Activated naive CD8-positive, alpha-beta T cell treated with anti-CD3 and anti-CD28 coated beads, Interleukin-2, amount 50 U/mL, for 16 hours (primary cell): ENCODE measurements at regions not wholly inside any gene's neighbourhood (a gene's known extent, or its start where the extent isn't known, plus 50 kb on each side); places are given as distances from the start of the nearest gene placed in this dataset.

Source experiments
- DNase-seq: peaks from one replicate; pipeline ENCODE4 v3.0.0-alpha.2; 2020; ENCODE audit warnings: low read depth, low spot score

GRCh38 chr18:76685860-76686259, 136.5 kb upstream of the ZNF236 start:
- DNase-seq, result no peak

- DNase-seq, result no peak
Measured at GRCh38 chr18:76685402-76685801, 137.0 kb upstream of the ZNF236 start.

- DNase-seq, result no peak
Measured at GRCh38 chr18:76684265-76684664, 138.1 kb upstream of the ZNF236 start.

GRCh38 chr18:76679945-76680344, 142.4 kb upstream of the ZNF236 start:
- DNase-seq, result no peak

GRCh38 chr18:76679259-76679658, 143.1 kb upstream of the ZNF236 start:
- DNase-seq, result no peak

GRCh38 chr18:76678248-76678647, 144.1 kb upstream of the ZNF236 start:
- no peak for DNase-seq

- no peak for DNase-seq
Measured at GRCh38 chr18:76674596-76674995, 147.8 kb upstream of the ZNF236 start.

- DNase-seq, result no peak
Measured at GRCh38 chr18:76673281-76674185, 148.8 kb upstream of the ZNF236 start.

- DNase-seq, result no peak
Measured at GRCh38 chr18:76672627-76673026, 149.7 kb upstream of the ZNF236 start.

GRCh38 chr18:76670564-76671288, 151.6 kb upstream of the ZNF236 start:
- DNase-seq, result no peak

GRCh38 chr18:76668546-76668945, 153.8 kb upstream of the ZNF236 start:
- DNase-seq, result no peak

GRCh38 chr18:76668119-76668518, 154.2 kb upstream of the ZNF236 start:
- DNase-seq, result no peak

- DNase-seq, result no peak
Measured at GRCh38 chr18:76667603-76668002, 154.8 kb upstream of the ZNF236 start.

GRCh38 chr18:76662626-76663025, 159.7 kb upstream of the ZNF236 start:
- DNase-seq, result no peak

GRCh38 chr18:76660571-76661192, 161.7 kb upstream of the ZNF236 start:
- DNase-seq, result no peak

GRCh38 chr18:76658627-76659026, 163.6 kb upstream of the ZNF516 start:
- DNase-seq, result no peak

GRCh38 chr18:76657911-76658470, 162.9 kb upstream of the ZNF516 start:
- no peak for DNase-seq

GRCh38 chr18:76656925-76657827, 162.1 kb upstream of the ZNF516 start:
- no peak for DNase-seq

GRCh38 chr18:76654577-76654976, 159.5 kb upstream of the ZNF516 start:
- no peak for DNase-seq

GRCh38 chr18:76647322-76647721, 152.3 kb upstream of the ZNF516 start:
- DNase-seq, result no peak

GRCh38 chr18:76644580-76644979, 149.5 kb upstream of the ZNF516 start:
- no peak for DNase-seq
